GM21390 (cell line): ENCODE measurements at regions not wholly inside any gene's neighbourhood (a gene's known extent, or its start where the extent isn't known, plus 50 kb on each side); places are given as distances from the start of the nearest gene placed in this dataset.
"Not testable (repeated sequence)": the region's sequence is repeated elsewhere in the genome, so short reads cannot be mapped to it uniquely, and the experiment has no call there.

Experiments used
- ATAC-seq: cut with Tn5 transposase; IDR thresholded peaks from one replicate; pipeline ENCODE4 v1.9.1; 2021; ENCODE audit not compliant: unreplicated experiment

- ATAC-seq = no peak
These were observed 201.3 kb downstream of the AKAP7 start for GRCh38 chr6:131336596-131336995.

- ATAC-seq = not testable (repeated sequence)
These were observed 211.6 kb downstream of the AKAP7 start for GRCh38 chr6:131346896-131347295.

DNA sequence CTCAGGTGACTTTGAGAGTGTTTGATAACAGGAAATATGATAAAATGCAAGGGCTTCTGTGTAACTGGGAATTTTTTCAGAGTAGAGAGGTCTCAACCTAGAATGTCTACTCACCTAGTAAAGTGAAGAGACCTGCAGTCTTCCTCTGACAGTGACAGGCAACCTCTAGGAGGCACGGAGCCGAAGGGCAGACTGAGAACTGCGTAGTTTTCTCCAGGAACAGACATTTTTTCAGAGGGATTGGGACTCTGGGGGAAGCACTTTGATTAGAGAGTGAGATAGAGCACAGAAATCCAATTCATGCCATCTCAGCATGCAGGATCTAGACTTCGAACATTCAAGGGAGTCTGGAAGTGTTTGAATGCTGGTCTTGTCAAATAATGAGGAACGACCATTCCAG lies 213.3 kb downstream of the AKAP7 start:
- no peak for ATAC-seq

GRCh38 chr6:131349199-131349598 lies 213.9 kb downstream of the AKAP7 start:
- ATAC-seq = no peak

DNA sequence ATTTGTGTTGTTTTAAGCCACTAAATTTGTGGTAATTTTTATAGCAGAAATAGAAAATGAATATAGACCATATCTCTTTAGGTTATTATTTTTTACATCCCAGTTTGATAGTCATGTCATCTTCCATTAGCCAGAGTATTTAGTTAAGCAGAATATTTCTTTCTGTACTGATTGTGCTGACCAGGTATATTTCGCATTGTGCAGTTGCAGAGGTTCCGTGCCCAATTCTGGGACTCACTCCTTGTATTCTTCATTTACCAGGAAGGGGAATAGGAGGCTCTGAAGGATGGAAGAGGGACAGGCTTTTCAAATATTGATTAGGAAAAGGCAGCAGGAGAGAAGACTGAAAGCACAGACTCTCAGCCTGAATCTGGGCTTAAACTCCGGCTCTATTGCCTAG lies 217.8 kb downstream of the AKAP7 start:
- ATAC-seq = no peak

GRCh38 chr6:131353876-131354275 lies 218.6 kb downstream of the AKAP7 start:
- ATAC-seq = no peak

GRCh38 chr6:131354356-131354755 lies 218.7 kb upstream of the ARG1 start:
- no peak for ATAC-seq

DNA sequence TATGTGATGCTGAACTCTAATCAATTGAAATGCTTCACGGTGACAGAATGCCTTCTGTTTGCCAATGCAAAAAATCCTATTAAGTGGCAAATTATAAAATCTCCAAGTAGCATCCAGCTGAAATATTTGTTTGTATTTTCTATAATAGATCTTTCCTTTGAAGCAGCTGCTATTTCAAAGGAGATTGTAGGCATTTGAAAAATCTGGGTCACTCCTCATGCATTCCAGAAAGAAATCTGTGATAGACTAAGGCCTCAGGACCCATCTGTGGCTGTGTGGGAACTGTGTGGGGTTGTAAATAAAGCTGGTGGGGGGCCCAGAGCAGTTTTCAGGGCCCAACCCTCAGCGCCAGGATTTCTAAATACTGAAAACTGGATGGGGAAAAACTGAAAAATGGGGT lies 216.9 kb upstream of the ARG1 start:
- no peak for ATAC-seq

DNA sequence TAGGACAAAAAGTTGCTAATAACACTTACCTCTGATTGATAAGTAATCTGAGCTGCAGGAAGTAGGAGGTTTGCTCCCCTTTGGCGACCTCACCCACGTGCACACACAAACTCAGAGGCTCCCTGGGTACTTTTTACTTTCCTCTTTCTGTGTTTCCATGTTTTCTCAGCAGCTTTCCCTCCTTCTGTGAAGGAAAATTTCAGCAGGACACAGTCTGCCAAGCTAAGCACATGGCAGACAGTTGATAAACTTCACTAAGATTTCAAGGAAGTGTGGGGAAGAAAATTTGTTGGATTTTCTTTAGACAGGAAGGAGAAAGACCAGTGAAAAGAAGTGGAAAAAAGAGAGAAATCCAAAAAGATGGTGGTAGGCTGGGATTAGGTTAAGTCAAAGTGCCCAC lies 215.5 kb upstream of the ARG1 start:
- ATAC-seq = no peak

DNA sequence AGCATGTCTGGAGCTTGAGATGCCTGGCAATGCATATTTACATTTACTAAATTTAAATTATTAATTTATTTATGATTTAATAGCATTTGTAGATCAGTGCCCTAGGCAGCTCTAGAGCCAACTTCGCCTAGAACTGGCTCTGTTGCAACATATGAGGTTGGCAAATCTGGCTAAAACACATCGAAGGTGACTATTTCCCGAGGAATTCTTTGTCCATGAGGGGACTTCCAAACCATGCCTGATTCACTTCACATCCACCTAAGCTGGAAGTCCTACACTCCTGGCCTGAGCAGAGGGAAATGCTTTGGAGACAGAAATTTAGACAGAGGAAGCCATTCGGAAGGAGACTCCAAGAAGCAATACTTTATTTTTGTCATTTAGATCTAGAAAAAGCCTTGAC lies 211.0 kb upstream of the ARG1 start:
- ATAC-seq = no peak

- no peak for ATAC-seq
These were observed 210.3 kb upstream of the ARG1 start for GRCh38 chr6:131362696-131363095.

DNA sequence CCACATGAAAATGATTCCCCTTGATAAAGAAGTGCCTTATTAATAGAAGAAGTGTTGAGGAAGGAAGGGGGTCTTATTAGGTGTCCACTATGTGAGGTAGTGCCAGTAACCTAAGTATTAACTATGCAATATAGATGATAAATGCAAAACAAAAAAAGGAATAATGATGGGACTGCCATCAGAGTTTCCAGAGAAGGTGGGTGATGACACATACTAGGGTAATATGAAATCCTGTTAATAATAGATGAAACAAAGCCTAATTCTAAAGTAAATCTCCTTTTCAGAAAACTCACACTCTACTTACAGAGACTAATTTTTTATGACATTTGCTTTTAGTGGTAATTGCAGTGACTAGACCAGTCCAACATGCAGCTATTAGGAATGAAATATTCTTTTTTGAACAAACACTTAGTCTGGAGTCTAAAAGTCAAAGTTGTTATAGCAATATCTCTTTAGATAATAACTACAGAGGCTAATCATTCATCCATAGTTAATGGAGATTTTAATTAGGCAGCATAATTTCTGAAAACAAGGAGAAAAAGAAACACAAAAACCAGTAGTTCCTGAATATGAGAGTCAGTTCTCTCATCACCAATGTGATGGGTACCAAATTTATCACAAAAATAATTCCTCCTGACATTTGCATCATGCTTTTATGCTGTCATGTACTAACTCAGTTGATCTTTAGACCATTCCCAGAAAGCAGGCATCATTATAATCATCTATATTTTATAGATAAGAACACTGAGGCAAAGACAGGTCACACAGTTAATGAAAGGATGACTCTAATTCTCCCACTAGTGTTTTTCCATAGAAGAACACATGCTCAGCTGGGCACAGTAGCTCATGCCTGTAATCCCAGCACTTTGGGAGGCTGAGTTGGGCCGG lies 208.8 kb upstream of the ARG1 start:
- ATAC-seq = no peak

DNA sequence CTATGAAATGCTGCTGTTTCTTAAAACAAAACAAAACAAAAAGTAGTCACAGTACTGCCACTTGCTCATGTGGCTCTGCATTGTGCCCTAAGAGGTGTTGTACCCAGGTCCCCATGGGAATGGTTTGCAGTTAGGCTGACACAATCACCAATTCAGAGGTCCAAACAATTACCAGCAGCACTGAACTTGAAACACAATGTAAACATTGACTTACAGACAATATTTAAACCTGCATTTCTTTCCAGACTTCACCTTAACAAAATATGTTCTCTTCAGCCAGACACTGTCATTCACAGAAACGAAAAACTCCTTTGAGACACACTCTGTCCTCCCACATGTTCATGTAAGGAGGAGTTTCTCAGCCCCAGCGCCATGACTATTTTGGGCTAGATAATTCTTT lies 206.8 kb upstream of the ARG1 start:
- no peak for ATAC-seq

GRCh38 chr6:131367206-131367873 lies 205.7 kb upstream of the ARG1 start:
- no peak for ATAC-seq

DNA sequence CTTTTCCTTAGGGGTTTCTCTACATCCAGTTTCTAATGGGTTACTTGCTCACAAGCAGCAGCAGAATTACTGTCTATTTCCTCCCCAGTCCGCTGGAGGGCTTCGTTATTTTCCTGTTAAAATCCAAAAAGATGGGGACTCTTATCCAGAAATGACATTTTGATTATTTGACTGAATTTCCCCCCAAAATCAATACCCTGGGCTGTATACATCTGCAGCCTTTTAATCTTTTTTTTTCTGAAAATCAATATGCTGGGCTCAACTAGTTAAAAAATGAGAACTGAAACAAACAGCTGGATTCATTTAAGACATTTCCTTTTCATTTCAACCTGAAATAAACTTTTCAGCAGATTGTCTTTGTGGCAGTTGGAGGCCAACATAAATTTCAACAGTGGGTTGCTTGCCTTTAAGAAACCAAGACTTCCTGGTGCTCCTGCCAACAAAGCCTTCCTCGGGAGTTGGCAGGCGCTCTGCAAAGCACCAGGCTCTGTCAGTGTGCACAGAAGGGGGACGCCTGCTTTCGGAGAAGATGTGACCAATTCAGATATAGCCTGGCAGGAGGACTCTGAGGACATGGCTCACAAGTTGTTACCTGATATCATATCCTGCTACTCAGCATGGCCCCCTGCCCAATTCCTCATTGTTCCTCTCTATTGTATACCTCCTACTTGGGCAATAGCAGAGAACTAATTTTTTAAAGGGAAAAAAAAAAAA lies 204.7 kb upstream of the ARG1 start:
- peak; percentile 79 for ATAC-seq

GRCh38 chr6:131372535-131372934 lies 200.5 kb upstream of the ARG1 start:
- no peak for ATAC-seq

- no peak for ATAC-seq
These were observed 195.8 kb upstream of the ARG1 start for GRCh38 chr6:131377112-131377705.

DNA sequence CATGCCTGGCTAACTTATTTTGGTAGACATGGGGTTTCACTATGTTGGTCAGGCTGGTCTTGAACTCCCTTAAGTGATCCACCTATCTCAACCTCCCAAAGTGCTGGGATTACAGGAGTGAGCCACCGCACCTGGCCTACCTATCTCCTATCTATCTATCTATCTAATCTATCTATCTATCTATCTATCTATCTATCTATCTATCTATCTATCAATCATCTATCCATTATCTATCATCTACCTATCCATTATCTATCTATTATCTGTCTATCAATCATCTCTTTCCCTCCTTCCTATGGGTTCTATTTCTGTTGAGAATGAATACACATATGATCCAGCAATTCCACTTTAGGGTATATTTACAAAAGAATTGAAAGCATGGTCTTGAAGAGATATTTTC lies 194.2 kb upstream of the ARG1 start:
- no peak for ATAC-seq

DNA sequence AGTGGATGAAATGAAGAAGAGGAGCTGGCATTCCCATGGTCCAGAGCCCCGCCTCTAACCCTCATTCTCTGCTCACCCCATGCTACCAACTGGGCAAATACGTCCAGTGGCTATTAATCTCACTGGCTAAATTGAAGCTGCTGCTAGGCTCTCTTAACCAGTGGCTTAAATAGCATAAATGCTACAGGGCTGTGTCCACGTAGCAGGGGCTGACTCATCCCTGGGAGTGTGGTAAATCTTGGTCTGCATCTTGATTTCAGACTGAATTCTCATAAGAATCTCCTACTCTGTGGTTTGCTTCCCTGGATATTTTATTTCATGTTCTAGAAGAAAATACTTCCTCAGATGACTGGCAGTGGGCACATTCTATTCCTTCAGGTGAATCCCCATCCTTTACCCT lies 193.1 kb upstream of the ARG1 start:
- no peak for ATAC-seq

- no peak for ATAC-seq
These were observed 191.8 kb upstream of the ARG1 start for GRCh38 chr6:131381052-131381708.

GRCh38 chr6:131381709-131382093 lies 191.3 kb upstream of the ARG1 start:
- ATAC-seq = no peak
